NCI-H146 (cell line): ENCODE measurements at regions not wholly inside any gene's neighbourhood (a gene's known extent, or its start where the extent isn't known, plus 50 kb on each side); places are given as distances from the start of the nearest gene placed in this dataset.

Experiments
- DNase-seq: peaks from one replicate; lab custom pipeline; 2025; lab: John Stamatoyannopoulos, UW

DNA sequence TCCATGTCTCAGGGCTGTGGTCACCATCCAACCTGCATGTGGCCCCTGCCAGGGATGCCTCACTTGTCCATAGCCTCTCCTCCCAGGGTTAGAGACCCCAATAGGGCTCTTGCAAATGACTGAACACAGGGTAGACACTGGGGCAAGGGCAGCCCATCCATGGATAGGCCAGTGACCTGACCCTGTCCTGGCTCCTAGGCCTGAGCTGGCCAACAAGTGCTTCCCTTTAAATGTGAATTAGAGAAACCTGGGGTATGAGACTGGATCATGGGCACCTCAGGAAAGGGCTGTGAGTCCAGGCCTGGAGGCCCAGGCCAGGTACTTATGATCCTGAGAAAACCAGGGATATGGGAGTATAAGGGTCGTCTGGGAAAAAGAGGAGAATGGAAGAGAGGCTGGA, 64.5 kb downstream of the COPS8 start:
- DNase-seq = no peak

- DNase-seq = peak; percentile 90
Observed at GRCh38 chr2:237150831-237151375, 65.2 kb downstream of the COPS8 start.

- DNase-seq = no peak
Observed at GRCh38 chr2:237152361-237152760, 66.7 kb downstream of the COPS8 start.

DNA sequence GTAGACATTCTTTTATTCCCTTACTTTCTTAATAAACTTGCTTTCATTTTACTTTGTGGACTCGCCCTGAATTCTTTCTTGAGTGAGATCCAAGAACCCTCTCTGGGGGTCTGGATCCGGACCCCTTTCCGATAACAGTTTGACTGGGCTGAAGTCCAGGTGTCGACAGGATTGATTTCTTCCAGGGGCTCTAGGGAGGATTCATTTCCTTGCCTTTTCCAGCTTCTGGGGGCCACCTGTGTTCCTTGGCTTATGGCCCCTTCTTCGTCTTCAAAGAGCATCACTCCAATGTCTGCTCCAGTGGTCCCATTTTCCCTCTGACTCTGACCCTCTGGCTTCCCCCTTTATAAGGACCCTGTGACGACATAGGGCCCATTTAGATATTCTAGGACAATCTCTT, 67.5 kb downstream of the COPS8 start:
- no peak for DNase-seq

GRCh38 chr2:237154082-237154638, 68.5 kb downstream of the COPS8 start:
- peak; percentile 71 for DNase-seq

GRCh38 chr2:237154884-237155851, 69.5 kb downstream of the COPS8 start:
- no peak for DNase-seq

GRCh38 chr2:237156031-237156856, 70.6 kb downstream of the COPS8 start:
- no peak for DNase-seq

DNA sequence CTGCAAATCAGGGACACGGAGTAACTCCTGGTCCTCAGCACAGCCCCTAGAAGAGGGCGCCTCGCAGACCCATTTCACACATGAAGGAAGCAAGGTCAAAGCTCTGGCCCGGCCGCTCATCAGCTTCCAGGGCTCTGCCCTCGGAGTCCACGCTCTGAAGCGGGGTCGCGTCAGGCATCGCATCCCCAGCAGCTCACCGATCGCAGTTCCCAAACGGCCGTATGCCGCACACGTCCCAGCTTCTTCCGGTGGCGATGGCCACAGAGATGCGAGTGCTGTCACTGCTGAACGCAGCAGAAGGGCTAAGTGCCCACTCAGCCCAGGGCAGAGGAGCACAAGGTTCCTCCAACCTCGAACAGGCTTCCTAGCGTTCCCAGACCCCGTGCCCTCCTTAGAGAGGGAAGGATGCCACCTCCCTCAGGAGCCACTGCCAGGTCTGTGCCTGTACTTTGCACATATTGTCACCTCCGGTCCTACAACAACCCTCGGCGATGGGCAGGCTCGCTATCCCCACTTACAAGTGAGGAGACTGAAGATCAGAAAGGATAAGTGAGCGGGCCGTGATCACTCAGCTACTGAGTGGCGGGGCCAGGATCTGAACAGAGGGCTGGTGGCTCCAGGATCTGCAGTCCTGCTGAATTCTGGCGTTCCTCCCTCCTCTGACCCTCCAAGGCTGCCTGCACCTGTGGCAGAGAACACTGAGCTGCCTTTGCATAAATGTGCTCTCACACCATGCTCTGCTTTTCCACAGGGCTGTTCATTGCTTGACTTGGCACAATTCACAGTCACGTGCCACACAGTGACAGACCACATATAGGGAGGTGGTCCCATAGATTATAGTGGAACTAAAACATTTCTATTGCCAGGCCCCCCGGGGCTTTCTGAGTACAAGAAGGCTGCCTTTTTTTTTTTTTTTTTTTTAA, 71.4 kb downstream of the COPS8 start:
- no peak for DNase-seq

- no peak for DNase-seq
Observed at GRCh38 chr2:237157780-237158102, 72.1 kb downstream of the COPS8 start.

DNA sequence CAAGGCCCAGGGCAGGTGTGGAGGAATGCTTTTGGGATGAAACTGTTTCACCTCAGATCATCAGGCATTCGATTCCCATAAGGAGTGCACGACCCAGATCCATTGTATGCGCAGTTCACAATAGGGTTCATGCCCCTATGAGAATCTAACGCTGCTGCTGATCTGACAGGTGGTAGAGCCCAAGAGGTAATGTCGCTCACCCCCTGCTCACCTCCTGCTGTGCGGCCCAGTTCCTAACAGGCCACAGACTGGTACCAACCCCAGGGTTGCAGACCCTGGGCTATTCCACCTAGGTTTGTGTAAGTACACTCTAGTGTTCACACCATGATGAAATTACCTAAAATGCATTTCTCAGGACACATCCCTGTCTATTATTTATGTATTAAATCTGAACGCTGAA, 72.5 kb downstream of the COPS8 start:
- DNase-seq = no peak

- no peak for DNase-seq
Observed at GRCh38 chr2:237159006-237159911, 73.6 kb downstream of the COPS8 start.

- no peak for DNase-seq
Observed at GRCh38 chr2:237160271-237160919, 74.7 kb downstream of the COPS8 start.

- DNase-seq = no peak
Observed at GRCh38 chr2:237161189-237161588, 75.5 kb downstream of the COPS8 start.

DNA sequence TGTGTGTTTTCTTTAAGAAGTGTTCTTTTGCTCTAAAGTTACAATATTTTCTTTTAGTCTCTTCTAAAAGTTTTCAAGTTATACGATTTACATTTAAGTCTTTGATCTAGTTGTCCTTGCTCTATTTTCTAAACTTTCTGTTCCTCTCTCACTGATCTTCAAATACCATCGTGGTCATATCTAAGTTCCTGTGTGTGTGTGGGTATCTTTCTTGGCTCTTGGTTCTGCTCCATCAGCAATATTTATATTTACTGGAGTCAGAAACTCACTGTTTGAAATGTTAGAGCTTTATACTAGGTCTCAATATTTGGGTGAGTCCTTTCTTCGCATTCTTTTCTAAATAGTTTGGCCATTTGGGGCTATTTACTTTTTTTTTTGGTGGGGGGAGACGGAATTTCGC, 77.3 kb downstream of the COPS8 start:
- DNase-seq = no peak

GRCh38 chr2:237164474-237165042, 78.9 kb downstream of the COPS8 start:
- no peak for DNase-seq

DNA sequence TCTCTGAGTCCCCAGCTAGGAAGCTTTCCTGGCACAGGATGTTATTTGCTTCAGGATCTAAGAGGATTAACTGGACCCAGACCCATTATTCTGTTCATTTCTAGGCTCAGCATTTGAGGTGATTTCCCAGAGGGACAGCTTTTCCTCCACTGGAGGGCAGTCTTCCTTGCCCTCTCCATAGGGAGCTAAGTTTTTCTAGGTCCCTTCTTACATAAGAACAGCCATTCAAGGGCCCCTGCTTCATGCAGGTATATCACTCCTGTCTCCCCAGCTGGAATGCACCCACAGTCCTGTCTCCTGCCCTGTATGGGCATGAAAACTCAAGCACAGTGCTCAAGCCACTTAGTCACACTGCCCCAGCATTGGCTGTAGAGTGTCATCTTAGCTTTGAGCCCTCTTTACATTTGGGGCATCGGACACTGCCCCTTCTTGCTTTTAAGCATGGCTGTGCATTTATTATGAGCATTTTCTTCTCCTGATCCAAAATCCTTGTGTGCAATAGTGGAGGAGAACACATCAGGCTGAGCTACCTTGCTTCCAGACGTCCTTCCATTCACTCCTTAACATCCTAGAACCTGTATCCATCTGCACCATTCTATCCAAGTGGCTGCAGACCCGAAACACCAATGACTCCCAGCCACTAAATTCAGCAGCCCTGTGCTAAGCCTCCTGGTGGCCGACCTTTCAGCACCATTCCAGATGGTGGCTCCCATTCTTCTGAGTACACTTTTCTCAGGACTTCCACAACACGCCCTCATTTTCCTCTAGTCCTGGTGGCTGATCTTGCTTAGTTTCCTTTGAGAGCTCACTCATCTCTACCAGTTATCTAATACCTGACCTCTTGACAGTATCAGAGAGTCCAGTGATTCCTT, 80.0 kb downstream of the COPS8 start:
- peak; percentile 22 for DNase-seq

GRCh38 chr2:237167038-237167437, 81.3 kb downstream of the COPS8 start:
- no peak for DNase-seq

DNA sequence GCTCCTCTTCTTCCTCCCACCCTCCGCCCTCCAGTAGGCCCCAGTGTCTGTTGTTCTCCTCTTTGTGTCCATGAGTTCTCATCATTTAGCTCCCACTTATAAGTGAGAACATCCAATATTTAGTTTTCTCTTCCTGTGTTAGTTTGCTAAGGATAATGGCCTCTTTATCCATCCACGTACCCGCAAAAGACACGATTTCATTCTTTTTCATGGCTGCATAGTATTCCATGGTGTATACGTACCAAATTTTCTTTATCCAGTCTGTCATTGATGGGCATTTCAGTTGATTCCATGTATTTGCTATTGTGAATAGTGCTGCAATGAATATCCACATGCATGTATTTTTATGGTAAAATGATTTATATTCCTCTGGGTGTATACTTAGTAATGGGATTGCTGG, 82.2 kb downstream of the COPS8 start:
- no peak for DNase-seq
